Kidney tubule cell (primary cell): ENCODE measurements at regions not wholly inside any gene's neighbourhood (a gene's known extent, or its start where the extent isn't known, plus 50 kb on each side); places are given as distances from the start of the nearest gene placed in this dataset.

ENCODE experiments used
- DNase-seq: peaks from one replicate; pipeline ENCODE4 v3.0.0-alpha.2; 2018; ENCODE audit warnings: low spot score

DNA sequence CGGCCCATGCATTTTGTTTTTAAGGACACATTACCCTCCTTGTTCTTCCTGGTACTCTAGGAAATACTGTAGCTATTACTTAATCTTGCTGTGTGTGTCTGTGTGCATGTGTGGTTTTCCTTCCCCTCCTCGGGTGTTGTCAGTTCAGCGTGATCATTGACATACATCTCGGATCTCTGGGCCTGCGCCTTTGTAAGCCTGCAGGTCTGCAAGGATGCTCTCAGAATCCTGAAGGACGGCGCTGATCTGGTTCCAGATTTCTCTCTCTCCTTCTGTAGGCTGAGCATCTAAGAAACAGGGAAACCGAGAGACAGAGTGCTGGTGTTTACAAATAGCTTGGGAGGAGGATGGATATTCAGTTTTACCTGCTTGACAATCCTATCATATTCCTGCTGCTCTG is 100.2 kb downstream of the CYRIA start:
- no peak for DNase-seq

DNA sequence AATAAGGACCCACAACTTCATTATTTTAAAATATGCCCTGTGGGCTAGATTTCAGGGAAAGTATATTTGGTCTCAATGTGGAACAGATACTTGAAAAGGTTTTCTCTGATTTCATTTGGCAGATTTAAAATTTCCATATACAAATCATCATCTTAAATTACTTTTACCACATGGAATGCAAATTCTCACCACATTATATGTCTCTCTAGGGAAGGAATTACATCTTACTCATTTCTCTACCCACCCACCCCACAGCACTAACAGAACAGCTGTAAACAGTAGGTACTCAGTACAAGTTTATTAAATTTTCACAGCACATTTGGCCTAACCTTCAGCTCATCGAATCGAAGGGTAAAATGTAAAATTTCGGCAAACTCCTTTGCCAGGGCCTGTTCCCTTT is 104.0 kb downstream of the CYRIA start:
- DNase-seq, result no peak

DNA sequence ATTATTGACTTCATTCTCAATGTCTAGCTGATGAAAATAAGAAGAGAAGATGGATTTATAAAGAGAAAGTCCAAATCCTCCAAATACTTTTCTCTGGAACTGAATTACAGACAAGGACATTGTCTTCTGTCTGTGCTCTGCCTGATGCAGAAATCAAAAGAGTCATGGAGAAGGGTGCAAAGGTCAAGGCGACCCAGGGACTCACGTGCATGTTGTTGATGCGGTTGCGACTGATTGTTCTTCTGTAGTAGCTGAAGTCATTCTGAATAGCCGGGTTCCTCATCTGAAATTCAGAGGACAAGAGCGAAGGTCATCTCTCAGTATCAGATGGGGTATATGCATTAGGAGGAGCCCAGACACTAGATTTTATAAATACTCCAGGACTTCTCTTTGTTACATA is 104.4 kb downstream of the CYRIA start:
- no peak for DNase-seq

DNA sequence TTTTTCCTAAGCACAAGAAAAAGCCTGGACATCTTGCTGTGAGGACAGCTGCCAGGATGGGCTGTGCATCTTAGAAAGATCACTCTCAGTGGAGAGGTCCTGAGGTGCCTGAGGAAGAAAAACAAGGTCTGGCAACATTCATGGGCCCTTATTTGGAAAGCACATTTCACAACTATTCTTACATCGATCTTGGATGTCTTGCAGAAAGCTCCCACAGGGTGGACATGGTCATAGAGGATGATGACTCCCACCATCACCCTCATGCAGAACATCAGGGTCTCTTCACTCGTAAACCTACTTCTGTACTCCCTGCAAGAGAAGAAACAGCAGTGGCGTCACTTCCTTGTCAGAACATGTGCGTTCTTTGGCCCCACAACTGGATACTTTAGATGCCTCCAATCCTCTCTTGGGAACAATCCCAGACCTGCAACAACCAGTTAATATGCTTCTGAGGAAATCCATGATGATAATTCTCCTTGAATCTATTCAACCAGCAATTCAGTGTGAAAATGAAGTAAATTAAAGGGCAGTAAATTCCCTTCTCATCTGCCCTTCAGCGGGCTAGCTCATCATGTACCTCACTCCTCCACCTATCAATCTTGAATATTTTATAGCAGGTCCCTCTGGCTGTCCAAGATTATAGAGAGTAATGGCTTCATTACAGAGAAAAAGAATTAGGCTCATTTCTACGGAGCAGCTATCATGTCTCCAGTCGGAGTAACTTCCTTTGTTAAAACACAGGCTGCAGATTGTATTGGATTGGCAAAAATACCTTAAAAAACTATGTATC is 106.2 kb downstream of the CYRIA start:
- DNase-seq, result no peak

DNA sequence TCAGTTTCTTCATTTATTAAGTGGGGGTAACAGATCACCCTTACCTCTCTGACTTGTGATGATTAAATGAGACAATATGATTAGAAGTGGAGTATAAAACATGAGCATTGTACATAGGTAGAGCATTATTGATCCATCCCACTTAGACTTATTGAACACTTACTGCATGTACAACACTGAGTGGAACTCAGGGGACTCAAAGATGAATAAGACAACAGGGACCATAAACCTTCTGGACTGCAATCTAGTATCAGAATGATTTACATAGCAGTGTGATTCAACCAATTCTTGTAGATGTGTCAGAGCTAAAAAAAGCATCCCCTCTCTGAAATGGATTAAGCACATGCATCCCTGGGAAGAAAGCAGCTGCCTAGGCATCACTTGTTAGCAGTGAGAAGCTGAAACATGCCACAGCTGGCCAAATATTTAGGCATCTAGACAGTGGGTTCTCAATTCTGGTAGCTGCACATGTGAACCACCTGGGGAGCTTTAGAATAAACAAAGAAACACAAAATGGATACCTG is 111.5 kb downstream of the CYRIA start:
- no peak for DNase-seq

DNA sequence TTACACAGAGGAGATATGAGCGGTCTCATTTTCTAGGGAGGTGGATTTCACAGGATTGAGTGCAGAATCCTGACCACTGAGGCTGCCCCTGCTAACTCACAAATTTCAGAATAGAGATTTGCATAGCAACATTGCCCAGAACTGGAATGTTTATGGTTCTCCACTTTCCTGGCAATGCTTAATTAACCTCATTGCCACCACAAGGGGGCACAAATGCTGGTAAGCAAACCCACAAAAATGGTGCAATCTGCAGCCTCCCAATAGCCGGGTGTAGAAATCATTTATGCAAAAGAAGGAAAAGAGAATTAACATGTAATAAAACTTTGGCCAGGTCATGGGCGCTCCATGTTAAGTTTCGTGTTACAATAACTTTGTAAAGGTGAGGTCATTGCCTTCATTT is 112.4 kb downstream of the CYRIA start:
- DNase-seq, result peak; percentile 47

DNA sequence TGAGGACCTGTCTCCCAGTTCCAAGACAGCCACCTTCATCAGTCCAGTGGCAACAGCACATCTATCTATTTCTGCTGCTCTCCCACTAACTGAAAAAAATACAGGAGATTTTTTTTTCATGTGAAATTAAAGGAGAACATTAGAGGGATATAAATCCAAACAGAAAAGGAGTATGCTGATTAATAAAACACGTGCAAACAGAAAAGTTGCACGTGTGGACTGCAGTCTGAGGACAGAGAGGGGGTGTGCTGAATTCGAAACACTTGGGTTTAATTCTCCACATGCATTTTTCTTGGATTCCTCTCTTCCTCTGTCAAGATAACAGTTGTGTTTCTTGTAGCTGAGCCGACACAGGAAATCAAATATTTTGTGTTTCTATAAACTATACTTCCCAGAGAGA is 113.4 kb downstream of the CYRIA start:
- DNase-seq, result no peak

DNA sequence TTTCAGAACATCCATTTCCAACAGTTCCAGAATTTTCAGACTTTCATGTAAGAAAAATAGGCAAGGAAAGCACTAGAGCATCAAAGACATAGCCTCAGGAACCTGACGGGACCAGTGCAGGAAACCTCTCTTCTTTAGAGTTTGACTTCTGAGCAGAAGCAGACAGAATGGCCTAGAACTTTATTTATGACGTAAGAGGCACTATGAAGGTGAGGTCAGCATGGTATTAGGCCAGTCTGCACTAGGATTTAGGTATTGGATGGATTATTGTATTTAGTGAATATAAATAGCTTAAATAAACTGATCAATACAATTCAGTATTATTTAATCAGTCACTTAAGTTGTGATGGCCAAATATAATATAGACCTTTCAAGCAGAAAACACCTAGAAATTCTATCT is 117.6 kb downstream of the CYRIA start:
- DNase-seq, result no peak

DNA sequence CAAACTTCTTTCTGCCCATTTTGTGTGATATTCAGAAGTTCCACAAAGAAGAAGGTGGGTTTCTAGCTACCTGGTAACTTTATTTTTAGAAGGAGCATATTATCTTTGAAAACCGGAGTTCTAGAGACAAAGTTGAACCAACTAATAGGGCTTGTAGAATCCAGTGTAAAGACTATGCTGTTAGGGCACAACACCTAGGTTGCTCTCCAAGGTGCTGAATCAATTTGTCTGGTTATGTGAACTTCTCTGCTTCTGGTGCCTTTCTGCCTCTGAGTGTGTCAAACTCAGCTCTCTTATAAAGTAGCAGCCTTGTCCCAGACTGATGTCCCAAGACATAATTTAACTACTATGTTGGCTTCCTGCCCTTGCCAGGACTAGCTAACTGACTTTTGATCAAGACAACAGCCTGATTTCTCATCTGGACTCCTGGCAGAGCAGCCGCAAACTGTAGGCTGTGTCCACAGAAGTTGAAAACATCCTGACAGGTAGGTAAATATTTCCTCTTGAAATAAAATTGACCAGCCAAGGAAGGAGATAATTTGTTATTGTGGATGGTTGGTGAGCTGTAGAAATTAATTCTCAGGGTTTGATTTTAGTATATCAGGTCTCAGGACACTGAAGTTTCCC is 119.4 kb downstream of the CYRIA start:
- peak; percentile 59 for DNase-seq

DNA sequence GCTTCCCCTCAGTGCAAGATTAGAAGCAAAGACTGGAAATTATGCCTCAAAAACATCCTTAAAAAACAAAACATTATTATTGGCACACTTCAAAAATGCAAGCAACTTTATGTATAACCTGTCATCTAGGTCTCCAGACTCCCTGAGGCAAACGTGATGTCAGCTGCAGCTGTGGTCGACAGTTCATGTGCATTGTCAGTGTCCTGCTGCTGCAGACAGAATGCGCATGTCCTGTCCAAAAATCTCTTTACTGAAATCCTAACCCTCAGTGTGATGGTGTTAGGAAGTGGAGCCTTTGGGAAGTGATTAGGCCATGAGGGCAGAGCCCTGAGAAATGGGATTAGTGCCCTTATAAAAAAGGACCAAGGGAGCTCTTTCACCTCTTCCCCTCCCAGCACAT is 126.9 kb downstream of the CYRIA start:
- DNase-seq, result no peak

DNA sequence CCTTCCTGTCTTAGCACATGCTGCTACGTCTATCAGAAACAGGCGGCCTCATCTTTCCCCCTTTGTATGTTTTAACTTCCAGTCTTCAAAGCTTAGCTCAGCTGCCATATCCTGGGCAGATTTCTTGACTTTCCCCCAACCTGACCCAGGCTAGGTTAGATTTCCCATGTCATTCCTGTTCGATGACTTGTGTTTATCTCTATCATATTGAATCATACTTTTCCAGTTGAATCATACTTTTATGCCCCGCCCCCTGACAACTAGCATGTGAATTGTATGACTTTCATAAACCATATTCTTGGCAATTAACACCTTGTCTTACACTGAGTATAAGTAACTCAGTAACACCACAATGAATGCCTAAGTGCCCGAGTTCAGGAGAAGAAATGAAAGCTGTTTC is 128.3 kb downstream of the CYRIA start:
- DNase-seq, result peak; percentile 40

DNA sequence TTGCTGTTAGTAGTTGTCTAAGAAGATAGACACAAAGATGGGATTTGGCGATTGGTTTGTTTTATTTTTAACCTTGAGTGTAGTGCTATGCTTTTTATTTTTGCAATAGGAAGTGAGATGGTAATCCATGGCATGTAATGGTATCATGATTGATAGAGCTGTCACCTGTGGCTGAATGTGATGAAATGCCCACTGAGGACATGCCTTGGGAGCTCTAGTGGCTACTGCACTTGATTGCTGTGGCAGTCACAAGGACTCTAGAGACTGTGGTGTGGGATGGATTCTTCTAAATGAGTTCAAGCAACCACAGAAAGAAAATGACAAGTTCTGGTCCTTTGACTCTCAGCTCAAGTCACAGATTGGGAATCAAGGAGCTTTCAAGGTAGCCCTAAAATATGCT is 139.4 kb downstream of the CYRIA start:
- DNase-seq, result no peak

DNA sequence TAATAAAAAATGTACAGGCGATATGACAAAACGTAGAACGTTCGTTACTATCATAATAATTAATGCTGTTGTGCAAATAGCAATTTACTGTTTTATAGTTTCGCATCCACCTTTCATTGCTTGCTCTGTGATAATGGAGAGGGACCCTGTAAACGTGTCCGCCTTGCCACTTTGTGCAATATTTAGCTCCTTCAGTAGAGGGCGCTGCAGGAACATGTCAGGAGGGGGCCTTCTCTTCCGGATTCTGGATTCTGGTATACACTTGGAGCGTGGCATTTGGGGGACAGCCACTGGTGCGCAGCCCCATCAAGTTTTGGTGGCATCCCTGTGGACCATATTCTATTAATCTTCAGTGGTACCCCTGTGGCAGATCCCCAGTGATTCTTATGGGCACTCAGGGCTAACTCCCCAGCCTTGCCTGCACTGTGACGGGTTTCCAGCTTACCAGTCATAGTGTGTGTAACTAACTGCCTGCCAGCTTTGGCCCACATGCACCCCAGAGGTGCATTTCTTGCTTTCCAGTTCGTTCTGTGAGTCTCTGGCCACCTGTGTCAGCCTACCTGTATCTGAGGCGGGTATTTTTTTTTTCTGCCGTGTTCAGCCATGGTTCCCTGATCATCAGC is 140.3 kb downstream of the CYRIA start:
- DNase-seq, result peak; percentile 39

DNA sequence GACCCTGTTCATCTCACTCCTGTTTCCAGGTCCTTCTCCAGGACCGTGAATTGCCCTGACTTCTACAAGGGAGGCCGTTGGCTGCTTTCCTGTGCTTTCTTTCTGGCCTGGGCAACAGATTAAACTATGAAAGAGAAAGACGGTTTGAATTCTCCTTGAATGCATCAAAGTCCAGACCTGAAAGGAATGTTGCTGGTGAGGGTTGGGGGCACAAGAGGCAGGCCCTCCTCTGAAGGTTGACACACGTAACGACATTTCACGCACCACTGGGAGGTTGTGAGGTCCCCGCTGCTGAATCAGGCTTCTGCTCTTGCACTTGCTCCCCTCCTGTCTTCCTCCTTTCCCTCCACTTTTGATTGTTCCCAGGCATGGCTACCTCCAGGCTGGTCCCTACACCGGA is 141.9 kb downstream of the CYRIA start:
- DNase-seq, result no peak

DNA sequence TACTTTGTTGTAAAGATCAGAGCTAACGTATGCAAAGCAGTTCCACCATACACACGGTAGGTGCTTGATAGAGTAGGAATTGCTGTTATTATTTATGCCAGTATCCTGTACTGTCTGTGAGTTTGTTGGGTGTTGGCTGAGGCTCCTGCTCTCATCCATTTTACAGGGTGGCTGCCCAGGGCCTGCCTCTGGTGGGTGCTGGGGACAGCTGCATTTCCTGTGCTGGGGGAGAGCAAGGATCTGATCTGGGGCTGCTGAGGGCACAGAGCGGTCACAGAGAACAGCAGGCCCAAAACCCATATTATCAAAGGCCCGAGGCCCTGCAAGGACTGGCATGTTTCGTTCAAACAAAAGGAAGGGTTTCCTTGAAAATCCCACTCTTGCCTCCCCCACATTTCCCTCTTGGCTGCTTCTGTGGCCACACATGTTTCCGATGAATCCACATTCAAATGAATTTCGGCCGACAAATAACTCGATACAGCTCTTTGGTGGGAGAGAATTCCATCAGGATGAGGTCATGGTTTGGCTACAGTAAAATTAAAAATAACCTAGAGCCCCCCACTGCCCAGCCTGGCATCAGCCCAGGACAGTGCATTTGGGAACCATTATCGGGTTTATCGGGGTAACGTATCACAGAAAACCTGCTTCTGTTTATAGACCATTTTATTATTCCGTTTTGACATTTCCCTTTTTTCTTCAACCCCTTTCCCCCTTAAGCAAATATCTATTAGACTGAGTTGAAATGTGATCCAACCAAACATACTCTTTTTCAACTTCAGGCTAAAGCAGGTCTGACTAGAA is 143.4 kb downstream of the CYRIA start:
- no peak for DNase-seq

DNA sequence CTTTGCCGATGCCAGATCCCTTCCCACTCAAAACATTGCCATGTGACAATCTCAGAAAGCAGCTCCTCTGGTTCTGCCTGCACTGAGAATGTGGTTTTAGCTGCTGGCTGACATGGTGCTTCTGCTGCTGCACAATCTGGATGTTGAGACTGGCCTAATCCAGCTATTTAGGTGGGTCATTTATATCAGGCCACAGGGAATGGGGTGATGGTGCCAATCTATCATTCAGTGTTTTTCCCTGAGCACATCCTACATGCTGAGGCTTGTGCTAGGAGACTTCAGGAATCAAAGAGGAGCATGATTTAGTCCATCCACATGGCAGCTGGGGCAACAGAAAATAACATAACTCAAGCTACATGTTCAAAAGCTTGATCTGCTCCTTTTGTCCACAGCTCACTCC is 144.7 kb downstream of the CYRIA start:
- DNase-seq, result no peak

DNA sequence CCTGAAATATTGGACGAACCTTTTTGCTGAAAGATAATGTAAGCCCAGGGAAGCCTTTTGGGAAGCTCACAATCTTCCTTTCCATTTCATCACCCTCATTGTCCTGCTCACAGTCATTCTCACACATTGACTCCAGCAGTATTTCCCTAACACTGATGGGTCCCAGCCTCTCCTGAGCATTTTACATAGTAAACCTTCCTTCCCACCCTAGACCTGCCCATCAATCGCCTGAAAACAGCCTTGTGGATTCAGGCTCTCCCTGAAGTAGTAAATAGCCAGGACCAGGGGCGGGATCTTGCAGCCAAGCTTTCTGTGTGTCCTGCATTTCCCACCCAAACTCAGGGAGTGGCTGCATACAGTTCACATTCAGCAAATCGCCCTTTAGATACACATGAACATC is 149.9 kb downstream of the CYRIA start:
- DNase-seq, result no peak

DNA sequence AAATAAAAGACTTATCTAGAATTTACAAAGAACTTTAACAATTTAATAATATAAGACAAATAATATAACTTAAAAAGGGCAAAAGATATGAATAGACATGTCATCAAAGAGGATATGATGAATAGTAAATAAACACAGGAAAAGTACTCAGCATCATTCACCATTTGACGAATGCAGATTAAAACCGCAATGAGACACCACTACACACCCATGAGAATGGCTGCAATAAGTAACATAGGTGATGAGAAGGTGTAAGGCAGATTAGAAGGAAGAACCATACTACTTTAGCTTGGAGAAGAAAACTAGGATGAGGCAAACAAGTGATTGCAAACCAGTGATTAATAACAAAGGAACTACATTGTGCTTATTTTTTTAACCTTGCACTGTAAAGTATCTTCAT is 152.0 kb downstream of the CYRIA start:
- no peak for DNase-seq

DNA sequence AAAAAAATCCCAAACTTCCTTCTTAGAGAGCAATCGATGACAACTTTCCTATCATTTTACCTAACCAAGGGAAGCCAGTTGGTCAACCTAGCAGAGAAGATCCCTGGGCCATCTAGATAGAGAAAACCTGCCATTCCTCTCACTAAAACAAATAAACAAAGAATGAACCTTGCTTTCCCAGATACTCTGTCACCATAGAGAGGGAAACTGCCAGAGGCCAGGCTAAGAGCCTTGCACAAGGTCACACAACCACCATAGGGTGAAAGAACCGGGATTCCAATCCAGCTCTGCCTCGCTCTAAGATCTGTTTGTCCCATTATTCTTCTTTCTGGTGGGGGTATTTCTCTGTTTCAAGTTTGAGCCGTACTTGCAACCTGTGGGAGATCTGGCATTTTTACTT is 154.6 kb downstream of the CYRIA start:
- DNase-seq, result no peak

DNA sequence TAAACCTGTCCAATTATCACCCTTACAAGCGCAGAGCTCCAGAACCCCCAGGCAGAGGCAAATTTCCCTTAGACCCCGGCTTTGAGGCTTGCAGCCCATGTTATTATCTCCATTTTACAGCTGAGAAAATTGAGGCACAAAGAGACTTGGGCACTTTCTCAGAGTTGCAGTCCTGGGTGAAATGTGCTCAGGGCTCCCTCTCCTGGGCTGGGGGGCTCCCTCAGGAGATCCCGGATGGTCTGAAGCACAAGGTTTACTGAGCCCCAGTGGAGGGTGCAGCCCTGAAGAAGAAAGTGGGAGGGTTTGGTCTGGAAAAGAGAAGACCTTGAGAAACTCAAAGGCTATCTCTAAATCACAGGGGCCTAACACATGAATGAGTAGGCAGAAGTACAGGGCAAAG is 156.6 kb downstream of the CYRIA start:
- DNase-seq, result no peak

DNA sequence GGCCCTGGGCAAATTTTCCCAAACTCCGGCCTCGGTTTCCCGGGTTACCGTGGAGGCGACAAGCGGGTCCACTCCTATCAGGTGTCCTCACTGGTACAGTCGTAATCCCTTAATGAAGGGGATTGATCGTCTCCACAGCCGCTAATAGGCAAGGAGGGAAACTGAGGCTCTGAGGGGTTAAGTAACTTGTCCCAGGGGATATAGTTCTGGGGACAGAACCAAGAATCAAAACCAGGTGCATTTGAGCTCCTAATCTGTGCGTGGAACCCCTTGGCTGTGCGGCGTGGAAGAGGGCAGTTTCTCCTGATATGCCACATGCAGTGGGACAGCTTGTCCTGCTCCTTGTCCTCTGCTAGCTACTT is 157.2 kb downstream of the CYRIA start:
- DNase-seq, result no peak

DNA sequence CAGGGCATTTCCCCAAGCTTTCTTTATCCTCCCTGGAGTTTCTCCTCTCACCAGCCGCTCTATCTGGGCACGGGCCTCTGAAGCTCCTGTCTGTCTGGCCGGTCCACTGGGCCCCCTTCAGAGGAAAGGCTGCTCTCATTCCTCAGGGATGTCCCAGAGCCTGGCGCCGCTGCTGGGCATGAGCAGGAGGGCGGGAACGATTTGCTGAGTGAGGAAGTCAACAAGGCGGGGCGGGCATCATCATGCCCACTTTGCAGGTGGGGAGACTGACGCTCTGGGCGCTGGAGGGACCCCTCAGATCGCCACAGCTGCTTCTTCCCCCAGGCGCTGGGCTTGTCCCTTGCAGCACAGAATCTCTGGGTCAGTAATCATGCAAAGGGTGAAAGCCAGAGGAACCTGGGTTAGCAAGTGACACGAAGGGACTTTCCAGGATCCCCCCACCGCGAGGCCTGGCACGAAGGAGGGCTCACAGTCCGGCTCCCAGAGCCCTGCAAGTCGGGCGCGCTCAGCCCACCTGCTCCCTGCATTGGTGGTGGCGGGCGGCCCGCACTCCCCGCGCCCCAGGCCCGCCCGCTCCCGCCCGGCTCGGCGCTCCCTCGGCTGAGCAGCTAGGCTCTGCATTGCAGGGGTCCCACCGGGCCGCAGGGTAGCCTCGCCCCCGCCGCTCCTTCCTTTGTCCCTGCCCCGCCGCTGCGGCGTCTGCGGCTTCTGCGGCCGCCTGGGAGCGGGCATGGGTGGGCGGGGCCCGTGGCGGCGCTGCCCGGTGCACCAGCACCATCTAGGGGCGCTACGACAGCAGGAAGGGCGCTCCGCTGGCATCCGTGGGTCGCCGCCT is 157.8 kb downstream of the CYRIA start:
- peak; percentile 54 for DNase-seq
